Fibroblast of lung (primary cell): ENCODE measurements at regions not wholly inside any gene's neighbourhood (a gene's known extent, or its start where the extent isn't known, plus 50 kb on each side); places are given as distances from the start of the nearest gene placed in this dataset.

Experiments used
- DNase-seq, 2 donors: peaks; one replicate each; pipeline versions ENCODE4 v3.0.0 to v3.0.0-alpha.2; 2010; ENCODE audit warnings: low read depth in 2 of 2
- H2AFZ ChIP-seq: 2 replicates; pipeline ENCODE4 v1.5.1; 2012; ENCODE audit warnings: low read length, control low read depth, inconsistent platforms
- H3K27ac ChIP-seq: 2 replicates; pipeline ENCODE4 v1.5.1; 2011; ENCODE audit warnings: low read length, control low read depth; ENCODE audit not compliant: insufficient read depth
- H3K27me3 ChIP-seq: 2 replicates; pipeline ENCODE4 v1.5.1; 2011; ENCODE audit warnings: mild to moderate bottlenecking, low read length; ENCODE audit not compliant: control insufficient read depth, insufficient read depth
- H3K36me3 ChIP-seq: 2 replicates; pipeline ENCODE4 v1.5.1; 2011; ENCODE audit warnings: low read length; ENCODE audit not compliant: control insufficient read depth, insufficient read depth
- H3K4me1 ChIP-seq: 2 replicates; pipeline ENCODE4 v1.5.1; 2011; ENCODE audit warnings: low read length; ENCODE audit not compliant: control insufficient read depth, insufficient read depth; ENCODE audit errors: extremely low read depth
- H3K4me2 ChIP-seq: 2 replicates; pipeline ENCODE4 v1.5.1; 2011; ENCODE audit warnings: low read length, control low read depth; ENCODE audit not compliant: insufficient read depth; ENCODE audit errors: extremely low read depth
- H3K4me3 ChIP-seq, 4 experiments: fragments of 200-600 bp in 1 of 4; sonication (generic) in 1 of 4; replicated peaks in 1 of 4; 2 replicates each; pipeline ENCODE4 v1.5.1; 2011 to 2016; ENCODE audit warnings: low read length in 4 of 4, low read depth in 3 of 4, mild to moderate bottlenecking in 3 of 4, control low read depth in 2 of 4, inconsistent platforms in 1 of 4, mixed read lengths in 1 of 4; ENCODE audit not compliant: insufficient read depth in 1 of 4; ENCODE audit errors: control extremely low read depth in 1 of 4
- H3K79me2 ChIP-seq: 2 replicates; pipeline ENCODE4 v1.5.1; 2012; ENCODE audit warnings: mild to moderate bottlenecking, low read length, inconsistent platforms; ENCODE audit not compliant: control insufficient read depth, insufficient read depth
- H3K9ac ChIP-seq: 2 replicates; pipeline ENCODE4 v1.5.1; 2011; ENCODE audit warnings: mild to moderate bottlenecking, low read length, control low read depth; ENCODE audit not compliant: insufficient read depth
- H3K9me3 ChIP-seq: 2 replicates; pipeline ENCODE4 v1.5.1; 2012; ENCODE audit warnings: low read depth, low read length; ENCODE audit not compliant: control insufficient read depth, insufficient read depth
- H4K20me1 ChIP-seq: 2 replicates; pipeline ENCODE4 v1.5.1; 2011; ENCODE audit warnings: low read length; ENCODE audit not compliant: control insufficient read depth, insufficient read depth; ENCODE audit errors: extremely low read depth
- EZH2 ChIP-seq: IDR thresholded peaks from 2 replicates; pipeline ENCODE4 v1.5.1; 2012; ENCODE audit warnings: low read length, control low read depth, mild to moderate bottlenecking; ENCODE audit errors: missing control alignments
- TF ChIP-seq, protein P1 (sequence below), 2 donors: IDR thresholded peaks in 1 of 2; conservative IDR thresholded peaks in 1 of 2; 1 replicate in 1 of 2; 2 replicates in 1 of 2; pipeline ENCODE4 v1.5.1; 2011 to 2012; ENCODE audit warnings: low read length in 2 of 2, control low read depth in 1 of 2, inconsistent platforms in 1 of 2, low read depth in 1 of 2, mild to moderate bottlenecking in 1 of 2

DNA sequence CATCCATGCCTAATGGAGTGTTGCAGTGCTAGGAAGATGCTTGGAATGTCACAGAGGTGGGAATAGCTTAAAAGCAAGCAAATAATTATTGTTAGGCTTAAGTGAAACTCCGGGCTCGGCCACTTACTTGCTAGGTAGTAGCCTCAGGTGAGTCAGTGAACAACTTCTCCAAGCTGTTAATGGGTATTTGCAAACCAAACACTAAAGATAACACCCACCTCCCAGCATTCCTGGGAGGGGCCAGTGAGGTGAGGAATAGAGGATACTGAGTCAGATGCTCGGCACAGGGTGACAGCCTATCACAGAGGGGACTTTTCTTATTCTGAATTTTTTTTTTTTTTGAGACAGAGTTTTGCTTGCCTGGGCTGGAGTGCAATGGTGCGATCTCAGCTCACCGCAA is 151.2 kb upstream of the RFLNA start:
- Histone ChIP-seq H3K79me2 (no peaks in the 10 kb centered on the region), H2AFZ (no peak overlapping the region), H3K27ac (no peak overlapping the region), H3K36me3 (no peaks in the 10 kb centered on the region), H3K4me3 (no peak overlapping the region), H3K9me3 (no peaks in the 10 kb centered on the region), H3K9ac (no peak overlapping the region), H4K20me1 (no peaks in the 10 kb centered on the region), H3K4me1 (no peaks in the 10 kb centered on the region), H3K4me2 (no peak overlapping the region), H3K27me3 (no peaks in the 10 kb centered on the region)
- TF ChIP-seq, protein P1, sequence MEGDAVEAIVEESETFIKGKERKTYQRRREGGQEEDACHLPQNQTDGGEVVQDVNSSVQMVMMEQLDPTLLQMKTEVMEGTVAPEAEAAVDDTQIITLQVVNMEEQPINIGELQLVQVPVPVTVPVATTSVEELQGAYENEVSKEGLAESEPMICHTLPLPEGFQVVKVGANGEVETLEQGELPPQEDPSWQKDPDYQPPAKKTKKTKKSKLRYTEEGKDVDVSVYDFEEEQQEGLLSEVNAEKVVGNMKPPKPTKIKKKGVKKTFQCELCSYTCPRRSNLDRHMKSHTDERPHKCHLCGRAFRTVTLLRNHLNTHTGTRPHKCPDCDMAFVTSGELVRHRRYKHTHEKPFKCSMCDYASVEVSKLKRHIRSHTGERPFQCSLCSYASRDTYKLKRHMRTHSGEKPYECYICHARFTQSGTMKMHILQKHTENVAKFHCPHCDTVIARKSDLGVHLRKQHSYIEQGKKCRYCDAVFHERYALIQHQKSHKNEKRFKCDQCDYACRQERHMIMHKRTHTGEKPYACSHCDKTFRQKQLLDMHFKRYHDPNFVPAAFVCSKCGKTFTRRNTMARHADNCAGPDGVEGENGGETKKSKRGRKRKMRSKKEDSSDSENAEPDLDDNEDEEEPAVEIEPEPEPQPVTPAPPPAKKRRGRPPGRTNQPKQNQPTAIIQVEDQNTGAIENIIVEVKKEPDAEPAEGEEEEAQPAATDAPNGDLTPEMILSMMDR (conservative IDR thresholded peaks at IDR 0.05 in 1 of 2, IDR thresholded peaks at IDR 0.05 in 1 of 2; ENCODE audit: low read depth in 1 of 2, low read length in 2 of 2), result no peak
- no peak for TF ChIP-seq EZH2
- no peak for DNase-seq

- TF ChIP-seq, protein P1 (conservative IDR thresholded peaks at IDR 0.05 in 1 of 2, IDR thresholded peaks at IDR 0.05 in 1 of 2; ENCODE audit: low read depth in 1 of 2, low read length in 2 of 2), result no peak
- no peak for TF ChIP-seq EZH2
- no peaks in the 10 kb centered on the region for H3K79me2 ChIP-seq
Measured at GRCh38 chr12:124144531-124145194, 150.2 kb upstream of the RFLNA start.

GRCh38 chr12:124147027-124147426 is 147.9 kb upstream of the RFLNA start:
- Histone ChIP-seq H2AFZ (no peak overlapping the region), H3K79me2 (no peaks in the 10 kb centered on the region), H3K9me3 (no peaks in the 10 kb centered on the region), H3K4me2 (no peak overlapping the region), H3K9ac (no peak overlapping the region), H3K27me3 (no peaks in the 10 kb centered on the region), H3K4me3 (no peak overlapping the region), H3K36me3 (no peaks in the 10 kb centered on the region), H4K20me1 (no peaks in the 10 kb centered on the region), H3K27ac (no peak overlapping the region), H3K4me1 (no peaks in the 10 kb centered on the region)
- TF ChIP-seq EZH2, result no peak
- TF ChIP-seq, protein P1 (conservative IDR thresholded peaks at IDR 0.05 in 1 of 2, IDR thresholded peaks at IDR 0.05 in 1 of 2; ENCODE audit: low read depth in 1 of 2, low read length in 2 of 2), result no peak
- no peak for DNase-seq

More at GRCh38 chr12:124144531-124145194, 150.2 kb upstream of the RFLNA start:
- Histone ChIP-seq H3K36me3 (no peaks in the 10 kb centered on the region), H3K27me3 (no peaks in the 10 kb centered on the region), H3K4me3 (no peak overlapping the region), H3K27ac (no peak overlapping the region), H3K4me2 (no peak overlapping the region), H3K9me3 (no peaks in the 10 kb centered on the region), H3K9ac (no peak overlapping the region), H4K20me1 (no peaks in the 10 kb centered on the region), H2AFZ (no peak overlapping the region), H3K4me1 (no peaks in the 10 kb centered on the region)
- no peak for DNase-seq
